Erythroblast (primary cell): ENCODE measurements at regions not wholly inside any gene's neighbourhood (a gene's known extent, or its start where the extent isn't known, plus 50 kb on each side); places are given as distances from the start of the nearest gene placed in this dataset.
"Not testable (repeated sequence)": the region's sequence is repeated elsewhere in the genome, so short reads cannot be mapped to it uniquely, and the experiment has no call there.

Source experiments
- GATA1 ChIP-seq: IDR thresholded peaks from 2 replicates; pipeline ENCODE4 v1.6.1; 2011; ENCODE audit warnings: low read depth, mild to moderate bottlenecking, control low read depth, low read length, moderate library complexity
- POLR2A ChIP-seq: IDR thresholded peaks from 2 replicates; pipeline ENCODE4 v1.6.1; 2011; ENCODE audit warnings: mild to moderate bottlenecking, low read length

DNA sequence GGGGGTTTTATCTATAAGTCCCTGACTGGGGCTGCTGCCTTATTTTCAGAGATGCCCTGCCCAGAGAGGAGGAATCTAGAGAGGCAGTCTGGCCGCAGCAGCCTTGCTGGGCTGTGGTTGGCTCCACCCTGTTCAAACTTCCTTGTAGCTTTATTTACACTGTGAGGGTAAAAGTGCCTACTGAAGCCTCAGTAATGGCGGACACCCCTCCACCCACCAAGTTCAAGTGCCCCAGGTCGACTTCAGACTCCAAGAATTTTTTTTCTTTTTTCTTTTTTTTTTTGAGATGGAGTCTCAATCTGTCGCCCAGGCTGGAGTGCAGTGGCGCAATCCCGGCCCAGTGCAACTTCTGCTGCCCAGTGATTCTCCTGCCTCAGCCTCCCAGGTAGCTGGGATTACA is 137.3 kb upstream of the MTPN start:
- TF ChIP-seq POLR2A, GATA1: not testable (repeated sequence)
